Mucosa of stomach (tissue), 1 donor: ENCODE measurements at regions not wholly inside any gene's neighbourhood (a gene's known extent, or its start where the extent isn't known, plus 50 kb on each side); places are given as distances from the start of the nearest gene placed in this dataset.

Experiments
- H3K27me3 ChIP-seq: one replicate; pipeline ENCODE4 v1.7.0; 2013; ENCODE audit warnings: mild to moderate bottlenecking, low read length; ENCODE audit not compliant: control insufficient read depth, insufficient read depth
- H3K36me3 ChIP-seq: one replicate; pipeline ENCODE4 v1.7.0; 2013; ENCODE audit warnings: low read length; ENCODE audit not compliant: control insufficient read depth, insufficient read depth
- H3K4me1 ChIP-seq: one replicate; pipeline ENCODE4 v1.7.0; 2013; ENCODE audit warnings: mild to moderate bottlenecking, low read length; ENCODE audit not compliant: control insufficient read depth, insufficient read depth
- H3K4me3 ChIP-seq: one replicate; pipeline ENCODE4 v1.7.0; 2013; ENCODE audit warnings: low read length
- H3K9ac ChIP-seq: one replicate; pipeline ENCODE4 v1.7.0; 2013; ENCODE audit warnings: mild to moderate bottlenecking, low read length, moderate library complexity
- H3K9me3 ChIP-seq: one replicate; pipeline ENCODE4 v1.7.0; 2013; ENCODE audit warnings: mild to moderate bottlenecking, low read length, moderate library complexity; ENCODE audit not compliant: control insufficient read depth
- donor health status: Pancreatic carcinoma.

- Histone ChIP-seq H3K4me3 (no peak overlapping the region), H3K9me3 (no peaks in the 10 kb centered on the region), H3K36me3 (no peaks in the 10 kb centered on the region), H3K27me3 (no peaks in the 10 kb centered on the region), H3K9ac (no peak overlapping the region), H3K4me1 (no peaks in the 10 kb centered on the region)
Observed at GRCh38 chr15:46894644-46895043, 822.7 kb upstream of the SEMA6D start.

GRCh38 chr15:46897266-46897665 is 820.0 kb upstream of the SEMA6D start:
- Histone ChIP-seq H3K9ac (no peak overlapping the region), H3K4me3 (no peak overlapping the region), H3K27me3 (no peaks in the 10 kb centered on the region), H3K9me3 (no peaks in the 10 kb centered on the region), H3K36me3 (no peaks in the 10 kb centered on the region), H3K4me1 (no peaks in the 10 kb centered on the region)

GRCh38 chr15:46901001-46901400 is 816.3 kb upstream of the SEMA6D start:
- Histone ChIP-seq H3K4me1 (no peaks in the 10 kb centered on the region), H3K27me3 (no peaks in the 10 kb centered on the region), H3K4me3 (no peak overlapping the region), H3K36me3 (no peaks in the 10 kb centered on the region), H3K9ac (no peak overlapping the region), H3K9me3 (no peaks in the 10 kb centered on the region)

DNA sequence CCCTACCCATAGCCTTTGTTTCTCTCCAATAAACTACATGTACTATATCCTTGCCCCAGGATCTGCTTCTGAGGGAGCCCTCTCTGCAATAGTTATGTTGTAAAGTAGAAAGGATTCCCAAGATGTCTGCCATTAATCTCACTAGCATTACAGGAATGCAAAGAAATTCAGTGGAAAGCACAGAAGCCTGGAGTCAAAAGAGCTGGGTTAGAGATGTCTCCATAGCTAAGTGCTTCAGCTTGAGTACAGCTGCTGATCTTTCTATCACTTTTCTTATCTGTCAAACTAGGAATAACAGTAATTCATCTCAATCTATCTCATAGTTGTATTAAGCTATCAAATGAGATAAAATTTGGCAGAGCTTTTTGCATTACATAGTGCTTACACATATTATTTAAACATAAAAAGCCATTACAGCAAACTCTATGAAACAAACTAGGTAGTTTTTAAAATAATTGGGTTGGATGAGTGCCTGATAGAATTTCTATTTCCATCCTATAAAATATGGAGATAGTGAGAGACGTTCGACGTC is 799.5 kb upstream of the SEMA6D start:
- Histone ChIP-seq H3K36me3 (no peaks in the 10 kb centered on the region), H3K9me3 (no peaks in the 10 kb centered on the region), H3K4me3 (no peak overlapping the region), H3K4me1 (no peaks in the 10 kb centered on the region), H3K27me3 (no peaks in the 10 kb centered on the region), H3K9ac (no peak overlapping the region)

GRCh38 chr15:46918462-46919140 is 798.7 kb upstream of the SEMA6D start:
- Histone ChIP-seq H3K9ac (no peak overlapping the region), H3K36me3 (no peaks in the 10 kb centered on the region), H3K27me3 (no peaks in the 10 kb centered on the region), H3K4me1 (no peaks in the 10 kb centered on the region), H3K9me3 (no peaks in the 10 kb centered on the region), H3K4me3 (no peak overlapping the region)

DNA sequence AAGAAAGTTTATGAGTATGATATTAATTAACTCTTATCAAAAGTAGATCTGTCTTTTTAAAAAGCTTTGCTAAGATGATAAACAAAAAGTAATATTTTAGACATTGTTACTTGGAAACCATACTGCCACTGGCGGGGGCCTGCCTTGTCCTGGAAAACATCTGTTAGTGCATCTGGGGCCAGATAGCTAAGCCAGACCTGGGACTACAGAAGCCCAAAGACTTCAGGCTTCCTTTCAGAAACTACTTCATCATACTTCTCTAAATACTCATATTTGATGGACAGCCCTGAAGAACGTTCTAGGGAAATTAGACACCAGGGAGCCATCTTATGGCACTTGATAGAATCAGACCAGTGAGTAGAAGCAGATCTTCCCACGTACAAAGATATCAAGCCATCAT is 795.4 kb upstream of the SEMA6D start:
- Histone ChIP-seq H3K4me1 (no peaks in the 10 kb centered on the region), H3K36me3 (no peaks in the 10 kb centered on the region), H3K4me3 (no peak overlapping the region), H3K9me3 (no peaks in the 10 kb centered on the region), H3K27me3 (no peaks in the 10 kb centered on the region), H3K9ac (no peak overlapping the region)

- Histone ChIP-seq H3K27me3 (no peaks in the 10 kb centered on the region), H3K9ac (no peak overlapping the region), H3K4me3 (no peak overlapping the region), H3K36me3 (no peaks in the 10 kb centered on the region), H3K4me1 (no peaks in the 10 kb centered on the region), H3K9me3 (no peaks in the 10 kb centered on the region)
Observed at GRCh38 chr15:46930426-46930825, 786.9 kb upstream of the SEMA6D start.

DNA sequence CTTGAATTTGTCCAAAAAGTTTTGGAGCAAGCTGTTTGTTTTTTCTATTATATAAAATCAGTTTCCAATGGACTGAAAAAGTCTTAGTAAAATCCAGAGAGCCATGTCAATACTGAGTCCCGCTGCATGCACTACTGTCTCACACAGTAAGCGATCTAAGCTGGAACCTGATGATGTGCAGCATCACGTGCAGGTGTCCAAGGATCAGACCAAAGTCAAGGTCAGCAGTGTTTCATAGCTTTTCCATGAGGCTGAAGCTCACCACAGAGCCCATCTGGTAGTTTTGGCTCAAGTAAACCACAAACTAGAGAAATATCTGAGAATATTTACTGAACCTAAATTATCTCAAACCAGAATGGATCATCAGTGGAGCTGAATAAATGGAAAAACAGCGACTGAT is 784.0 kb upstream of the SEMA6D start:
- H3K27me3 ChIP-seq: no peaks in the 10 kb centered on the region
- H3K4me3 ChIP-seq: no peak overlapping the region
- no peaks in the 10 kb centered on the region for H3K36me3 ChIP-seq
- H3K9ac ChIP-seq: no peak overlapping the region
- no peaks in the 10 kb centered on the region for H3K4me1 ChIP-seq
- no peaks in the 10 kb centered on the region for H3K9me3 ChIP-seq

- Histone ChIP-seq H3K9ac (no peak overlapping the region), H3K36me3 (no peaks in the 10 kb centered on the region), H3K27me3 (no peaks in the 10 kb centered on the region), H3K9me3 (no peaks in the 10 kb centered on the region), H3K4me1 (no peaks in the 10 kb centered on the region), H3K4me3 (no peak overlapping the region)
Observed at GRCh38 chr15:46934851-46935250, 782.5 kb upstream of the SEMA6D start.

GRCh38 chr15:46938169-46938568 is 779.1 kb upstream of the SEMA6D start:
- H3K9ac ChIP-seq: no peak overlapping the region
- H3K9me3 ChIP-seq: no peaks in the 10 kb centered on the region
- no peaks in the 10 kb centered on the region for H3K27me3 ChIP-seq
- no peaks in the 10 kb centered on the region for H3K36me3 ChIP-seq
- no peaks in the 10 kb centered on the region for H3K4me1 ChIP-seq
- H3K4me3 ChIP-seq: no peak overlapping the region

DNA sequence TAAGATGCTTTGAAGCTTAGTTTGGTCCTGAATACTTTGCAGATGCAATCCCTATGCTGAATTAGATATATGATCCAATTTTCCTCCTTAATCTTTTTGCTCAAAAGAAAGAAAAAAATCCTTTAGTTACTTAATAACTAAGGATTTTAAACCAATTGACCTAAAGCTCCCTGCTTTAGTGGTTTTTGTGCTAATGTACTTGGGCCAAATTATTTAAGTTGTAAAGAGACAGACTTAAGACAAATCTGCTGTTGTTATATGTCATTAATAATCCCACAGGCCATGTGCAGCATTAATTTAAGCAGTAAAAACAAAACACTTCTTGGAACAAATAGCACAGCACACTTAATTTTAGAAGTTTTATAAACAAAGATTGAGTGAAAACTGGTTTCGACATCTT is 776.1 kb upstream of the SEMA6D start:
- no peaks in the 10 kb centered on the region for H3K36me3 ChIP-seq
- no peaks in the 10 kb centered on the region for H3K9me3 ChIP-seq
- no peak overlapping the region for H3K4me3 ChIP-seq
- no peaks in the 10 kb centered on the region for H3K4me1 ChIP-seq
- H3K27me3 ChIP-seq: no peaks in the 10 kb centered on the region
- no peak overlapping the region for H3K9ac ChIP-seq

GRCh38 chr15:46946953-46947352 is 770.4 kb upstream of the SEMA6D start:
- H3K9me3 ChIP-seq: no peaks in the 10 kb centered on the region
- no peaks in the 10 kb centered on the region for H3K4me1 ChIP-seq
- no peak overlapping the region for H3K9ac ChIP-seq
- H3K27me3 ChIP-seq: no peaks in the 10 kb centered on the region
- no peak overlapping the region for H3K4me3 ChIP-seq
- no peaks in the 10 kb centered on the region for H3K36me3 ChIP-seq

DNA sequence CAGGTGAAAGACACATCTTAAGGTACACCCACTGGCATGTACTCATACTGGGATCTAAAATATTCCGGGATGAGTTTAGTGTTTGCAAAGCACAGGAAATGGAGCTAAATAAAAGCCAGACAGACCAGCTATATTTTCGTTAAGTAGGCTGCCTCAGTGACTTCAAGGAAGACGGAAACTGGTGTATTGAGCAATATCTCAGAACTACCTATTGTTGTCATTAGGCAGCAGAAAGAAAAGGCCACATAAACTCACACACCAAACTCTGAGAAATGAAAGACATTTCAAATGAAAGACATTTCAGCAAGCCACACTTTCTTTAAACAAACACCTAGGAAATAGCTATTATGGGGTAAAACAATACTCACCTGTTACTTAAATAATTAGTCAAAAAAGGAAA is 761.7 kb upstream of the SEMA6D start:
- H3K9me3 ChIP-seq: no peaks in the 10 kb centered on the region
- H3K4me3 ChIP-seq: no peak overlapping the region
- no peaks in the 10 kb centered on the region for H3K27me3 ChIP-seq
- no peaks in the 10 kb centered on the region for H3K36me3 ChIP-seq
- no peaks in the 10 kb centered on the region for H3K4me1 ChIP-seq
- no peak overlapping the region for H3K9ac ChIP-seq
